ENCODE measurements at regions not wholly inside any gene's neighbourhood (a gene's known extent, or its start where the extent isn't known, plus 50 kb on each side); places are given as distances from the start of the nearest gene placed in this dataset.
A peak's percentile ranks its signal among the peaks of the same experiment; 100 is the strongest.

DNA sequence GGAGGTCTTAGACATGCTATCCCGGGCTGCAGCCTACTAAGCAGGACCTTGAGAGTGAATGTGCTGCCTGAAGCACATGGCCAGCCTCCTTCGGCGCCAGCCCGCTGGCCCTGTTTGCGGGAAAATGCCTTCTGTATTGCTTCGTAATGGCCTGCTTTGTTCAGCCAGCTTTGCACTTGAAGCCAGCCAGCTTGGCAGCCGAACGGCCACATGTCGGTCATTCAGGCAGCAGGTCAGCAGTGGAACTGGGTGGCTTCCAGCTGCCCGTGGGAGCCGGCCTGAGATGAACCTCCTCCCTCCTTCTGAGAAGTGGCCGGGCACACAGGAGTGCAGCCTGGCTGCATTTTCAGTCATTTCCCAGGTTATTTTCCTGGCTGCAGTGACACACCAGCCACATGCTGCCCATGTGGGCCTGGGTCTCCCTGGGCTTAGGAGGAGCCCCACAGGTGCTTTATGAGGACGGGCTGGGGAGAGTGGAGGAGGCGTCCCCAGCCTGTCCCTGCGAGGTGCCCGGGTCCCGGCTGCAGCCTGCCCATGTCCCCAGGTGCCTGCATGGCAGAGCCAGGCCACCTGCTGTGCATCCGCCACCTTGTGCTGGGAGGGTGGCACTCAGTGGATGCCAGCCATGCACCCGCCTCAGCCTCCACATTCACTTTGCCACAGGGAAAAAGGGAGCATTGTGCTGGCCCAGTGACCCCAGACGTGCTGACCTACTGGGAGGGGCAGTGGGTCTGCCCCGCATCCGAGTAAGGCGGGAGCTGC lies 103.5 kb downstream of the SIK1 start:
- no peaks in the 10 kb centered on the region for H3K4me1 Mint-ChIP-seq (ENCODE audit: low read depth in 2 of 2)

GRCh38 chr21:43322805-43323204 lies 104.1 kb downstream of the SIK1 start:
- Mint-ChIP-seq H3K9me3 (no peaks in the 10 kb centered on the region), H3K4me3 (no peak overlapping the region), H3K27me3 (peaks cover 19 to 24% of the 10 kb centered on the region in 2 donors), H3K4me1 (ENCODE audit: low read depth in 2 of 2) (no peaks in the 10 kb centered on the region), H3K27ac (no peak overlapping the region), H3K36me3 (ENCODE audit: insufficient read depth) (no peaks in the 10 kb centered on the region)
- no peak for DNase-seq
- no peak for ATAC-seq (replicated peaks)

More for the DNA sequence above, 103.5 kb downstream of the SIK1 start:
- Mint-ChIP-seq H3K4me3 (no peak overlapping the region), H3K27me3 (peaks cover 25 to 31% of the 10 kb centered on the region in 2 donors), H3K36me3 (ENCODE audit: insufficient read depth) (no peaks in the 10 kb centered on the region), H3K9me3 (no peaks in the 10 kb centered on the region), H3K27ac (no peak overlapping the region)
- no peak for DNase-seq
- no peak for ATAC-seq (replicated peaks)

DNA sequence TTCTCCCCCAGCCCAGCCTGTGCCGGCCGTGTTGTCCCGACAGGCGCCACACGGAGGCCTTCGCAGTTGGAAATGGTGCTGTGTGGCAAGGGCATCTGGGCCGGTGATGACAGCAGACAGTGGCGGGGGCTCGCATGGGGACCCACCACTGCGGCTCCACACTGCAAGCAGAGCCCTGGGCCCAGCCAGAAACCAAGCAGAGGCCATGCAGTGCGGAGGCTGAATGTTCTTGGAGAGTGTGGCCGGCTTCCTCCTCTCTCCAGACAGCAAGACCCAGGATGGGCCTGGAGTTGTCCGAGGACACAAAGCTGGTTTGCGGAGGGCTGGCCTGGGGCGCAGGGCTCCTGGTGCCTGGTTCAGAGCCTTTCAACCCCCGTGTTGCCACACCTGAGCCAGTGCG lies 104.6 kb downstream of the SIK1 start:
- H3K9me3 Mint-ChIP-seq = peaks cover 0 to 2% of the 10 kb centered on the region in 2 donors
- no peak overlapping the region for H3K27ac Mint-ChIP-seq

DNA sequence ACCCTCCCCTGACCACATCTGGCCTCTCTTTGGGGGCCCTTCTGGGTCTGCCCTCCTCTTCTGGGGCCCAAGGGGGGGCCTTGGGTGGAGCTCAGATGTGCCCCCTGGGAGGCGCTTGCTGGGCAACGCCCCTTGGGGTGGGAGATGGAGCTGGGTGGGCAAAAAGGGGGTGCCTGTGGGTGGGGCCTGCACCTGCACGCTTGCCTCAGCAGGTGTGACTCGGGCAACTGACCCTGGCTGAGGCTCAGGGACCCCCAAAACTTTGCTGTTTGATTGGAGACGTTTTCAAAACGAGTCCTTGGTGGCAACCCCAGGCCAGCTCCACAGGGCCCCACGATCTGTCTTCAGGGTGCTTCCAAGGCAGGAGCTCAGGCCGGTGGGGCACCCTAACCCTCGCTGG lies 105.3 kb downstream of the SIK1 start:
- DNase-seq = no peak
- H3K9me3 Mint-ChIP-seq = peaks cover 0 to 2% of the 10 kb centered on the region in 2 donors
- H3K4me3 Mint-ChIP-seq = no peak overlapping the region
- no peak for ATAC-seq (replicated peaks)
- peaks cover 24% of the 10 kb centered on the region in 2 donors for H3K27me3 Mint-ChIP-seq
- no peaks in the 10 kb centered on the region for H3K36me3 Mint-ChIP-seq (ENCODE audit: insufficient read depth)
- no peaks in the 10 kb centered on the region for H3K4me1 Mint-ChIP-seq (ENCODE audit: low read depth in 2 of 2)
- H3K27ac Mint-ChIP-seq = no peak overlapping the region

More for the DNA sequence above, 104.6 kb downstream of the SIK1 start:
- Mint-ChIP-seq H3K36me3 (ENCODE audit: insufficient read depth) (no peaks in the 10 kb centered on the region), H3K27me3 (peaks cover 24% of the 10 kb centered on the region in 2 donors), H3K4me1 (ENCODE audit: low read depth in 2 of 2) (no peaks in the 10 kb centered on the region), H3K4me3 (no peak overlapping the region)
- ATAC-seq (replicated peaks) (no peak), DNase-seq (no peak)

DNA sequence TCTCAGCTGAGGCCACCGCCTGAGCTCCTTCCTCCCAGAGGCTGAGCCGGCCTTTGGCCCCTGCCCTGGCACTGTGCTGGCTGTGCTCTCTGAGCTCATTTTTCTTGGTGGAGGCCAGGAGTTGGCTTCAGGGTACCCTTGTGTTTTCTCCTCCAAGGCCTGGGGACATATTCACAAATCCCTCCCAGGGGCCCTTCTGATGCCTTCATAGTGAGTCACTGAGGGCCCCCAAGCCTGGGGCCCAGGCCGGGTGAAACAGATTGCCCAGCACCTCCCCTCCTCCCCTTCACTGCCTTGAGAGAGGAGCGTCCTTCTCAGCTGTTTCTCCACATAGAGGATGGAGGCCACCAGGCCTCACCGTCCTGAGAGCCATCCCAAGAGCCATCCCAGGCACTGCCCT lies 105.8 kb downstream of the SIK1 start:
- ATAC-seq (replicated peaks) = no peak
- Mint-ChIP-seq H3K27ac (no peak overlapping the region), H3K36me3 (ENCODE audit: insufficient read depth) (no peaks in the 10 kb centered on the region), H3K4me3 (no peak overlapping the region), H3K4me1 (ENCODE audit: low read depth in 2 of 2) (no peaks in the 10 kb centered on the region), H3K27me3 (peaks cover 20 to 26% of the 10 kb centered on the region in 2 donors), H3K9me3 (peaks cover 0 to 2% of the 10 kb centered on the region in 2 donors)
- DNase-seq = no peak

- H3K4me3 Mint-ChIP-seq = no peak overlapping the region
- ATAC-seq (replicated peaks) (no peak), DNase-seq (no peak)
- no peaks in the 10 kb centered on the region for H3K4me1 Mint-ChIP-seq (ENCODE audit: low read depth in 2 of 2)
- H3K27me3 Mint-ChIP-seq = peaks cover 24 to 32% of the 10 kb centered on the region in 2 donors
- no peaks in the 10 kb centered on the region for H3K36me3 Mint-ChIP-seq (ENCODE audit: insufficient read depth)
- no peak overlapping the region for H3K27ac Mint-ChIP-seq
- peaks cover 0 to 2% of the 10 kb centered on the region in 2 donors for H3K9me3 Mint-ChIP-seq
Measured at GRCh38 chr21:43320526-43320925, 106.4 kb downstream of the SIK1 start.

DNA sequence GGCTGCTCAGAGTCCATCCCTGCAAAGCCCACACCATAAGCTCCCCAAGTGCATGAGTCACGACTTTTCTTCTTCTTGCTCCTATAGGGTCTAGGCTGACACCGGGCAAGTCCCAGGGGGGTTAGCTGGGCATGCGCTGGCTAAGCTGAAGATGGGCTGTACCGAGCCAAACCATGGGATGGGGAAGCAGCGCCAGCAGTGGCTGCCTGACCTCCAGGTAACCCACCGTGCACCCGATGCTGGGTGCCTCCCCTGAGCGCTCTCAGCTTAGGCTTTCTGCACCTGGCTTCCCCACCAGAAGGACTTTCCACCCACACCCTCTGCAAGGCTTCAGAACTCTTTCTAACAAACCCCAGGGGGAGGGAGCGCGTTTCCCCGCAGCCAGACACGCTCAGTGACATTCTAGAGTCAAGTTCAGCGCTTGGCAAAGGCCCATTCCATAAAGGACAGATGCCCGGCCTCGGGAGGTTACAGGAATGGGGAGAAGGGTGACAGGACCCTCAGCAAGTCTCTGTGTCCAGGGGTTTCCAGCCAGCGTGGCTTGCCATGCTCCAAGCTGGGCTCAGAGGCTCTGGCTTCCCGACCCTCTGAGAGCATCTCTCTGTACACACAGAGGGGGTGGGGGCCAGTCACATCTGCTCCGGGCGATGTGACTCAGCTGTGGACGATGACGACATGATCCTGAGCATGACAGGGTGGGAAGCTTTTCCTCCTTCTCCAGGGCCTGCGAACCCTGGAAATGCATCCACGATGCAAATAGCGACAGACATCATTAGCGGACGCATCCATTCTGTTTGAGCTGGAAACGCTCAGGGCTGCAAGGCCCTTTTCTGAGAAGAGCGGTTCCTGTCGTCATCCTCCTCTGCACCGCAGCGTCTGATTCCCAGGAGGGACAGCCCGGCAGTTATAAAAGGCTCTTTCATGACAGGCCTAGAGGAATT lies 107.8 kb downstream of the SIK1 start:
- H3K4me3 Mint-ChIP-seq = no peak overlapping the region
- H3K27me3 Mint-ChIP-seq = peaks cover 35 to 46% of the 10 kb centered on the region in 2 donors
- peaks cover 0 to 2% of the 10 kb centered on the region in 2 donors for H3K9me3 Mint-ChIP-seq
- ATAC-seq (replicated peaks) (no peak), DNase-seq (no peak)
- H3K27ac Mint-ChIP-seq = no peak overlapping the region
- peaks cover 0 to 3% of the 10 kb centered on the region in 2 donors for H3K4me1 Mint-ChIP-seq (ENCODE audit: low read depth in 2 of 2)
- no peaks in the 10 kb centered on the region for H3K36me3 Mint-ChIP-seq (ENCODE audit: insufficient read depth)

DNA sequence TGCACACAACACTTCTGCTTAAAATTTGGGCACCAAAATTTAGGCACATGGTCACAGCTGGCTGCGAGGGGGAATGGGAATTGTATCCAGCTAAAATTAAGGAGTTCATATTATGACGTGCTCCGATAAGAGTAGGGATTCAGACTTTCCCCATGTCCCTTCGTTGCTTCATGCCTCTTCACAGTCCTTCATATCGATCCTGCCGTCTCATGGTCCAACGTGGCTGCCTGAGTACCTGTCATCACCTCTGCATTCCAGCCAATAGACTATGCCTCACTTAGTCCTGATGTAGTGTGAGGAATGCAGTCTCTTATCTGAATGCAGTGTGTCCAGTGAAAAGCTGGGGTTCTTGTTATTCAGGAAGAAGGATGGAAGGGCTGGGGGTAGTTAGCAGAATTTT lies 108.6 kb downstream of the SIK1 start:
- Mint-ChIP-seq H3K27me3 (peaks cover 37 to 47% of the 10 kb centered on the region in 2 donors), H3K36me3 (ENCODE audit: insufficient read depth) (no peaks in the 10 kb centered on the region), H3K27ac (no peak overlapping the region), H3K4me3 (no peak overlapping the region), H3K4me1 (ENCODE audit: low read depth in 2 of 2) (peaks cover 0 to 3% of the 10 kb centered on the region in 2 donors), H3K9me3 (peaks cover 0 to 2% of the 10 kb centered on the region in 2 donors)
- ATAC-seq (replicated peaks) (no peak), DNase-seq (no peak)

DNA sequence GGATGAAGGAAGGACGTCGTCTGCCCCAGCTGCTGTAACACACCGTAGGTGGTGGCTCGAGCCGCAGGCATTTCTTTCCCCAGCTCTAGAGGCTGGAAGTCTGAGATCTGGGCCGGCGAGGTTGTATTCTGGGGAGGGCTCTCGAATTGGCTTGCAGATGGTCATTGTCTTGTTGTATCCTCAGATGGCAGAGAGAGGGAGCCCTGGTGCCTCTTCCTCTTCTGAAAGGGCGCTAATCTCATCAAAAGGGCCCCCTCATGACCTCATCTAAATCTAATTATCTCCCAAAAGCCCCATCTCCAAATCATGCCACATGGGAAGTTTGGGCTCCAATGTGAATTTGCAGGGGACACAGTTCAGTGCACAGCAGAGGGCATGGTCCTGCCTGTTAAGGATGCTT lies 109.0 kb downstream of the SIK1 start:
- no peak overlapping the region for H3K27ac Mint-ChIP-seq
- no peak for ATAC-seq (replicated peaks)
- H3K9me3 Mint-ChIP-seq = peaks cover 0 to 2% of the 10 kb centered on the region in 2 donors
- H3K4me3 Mint-ChIP-seq = no peak overlapping the region
- peaks cover 0 to 3% of the 10 kb centered on the region in 2 donors for H3K4me1 Mint-ChIP-seq (ENCODE audit: low read depth in 2 of 2)
- H3K36me3 Mint-ChIP-seq (ENCODE audit: insufficient read depth) = no peaks in the 10 kb centered on the region
- DNase-seq = no peak
- peaks cover 36 to 47% of the 10 kb centered on the region in 2 donors for H3K27me3 Mint-ChIP-seq

DNA sequence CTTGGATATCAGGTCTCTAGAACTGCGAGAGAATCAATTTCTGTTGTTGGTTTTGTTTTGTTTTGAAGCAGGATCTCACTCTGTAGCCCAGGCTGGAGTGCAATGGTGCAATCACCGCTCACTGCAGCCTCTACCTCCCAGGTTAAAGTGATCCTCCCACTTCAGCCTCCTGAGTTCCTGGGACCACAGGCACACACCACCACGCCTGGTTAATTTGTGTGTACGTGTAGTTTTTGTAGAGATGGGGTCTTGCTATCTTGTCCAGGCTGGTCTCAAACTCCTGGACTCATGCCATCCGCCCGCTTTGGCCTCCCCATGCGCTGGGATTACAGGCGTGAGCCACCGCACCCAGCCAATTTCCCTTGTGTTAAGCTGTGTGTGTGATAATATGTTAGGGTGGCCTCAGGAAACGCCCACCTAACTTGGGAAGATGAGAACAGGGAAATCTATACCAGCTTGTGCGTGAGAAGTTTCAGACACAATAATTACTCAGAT lies 109.6 kb downstream of the SIK1 start:
- ATAC-seq (replicated peaks) (no peak), DNase-seq (no peak)
- H3K4me3 Mint-ChIP-seq = no peak overlapping the region
- peaks cover 29 to 40% of the 10 kb centered on the region in 2 donors for H3K27me3 Mint-ChIP-seq
- H3K36me3 Mint-ChIP-seq (ENCODE audit: insufficient read depth) = no peaks in the 10 kb centered on the region
- H3K27ac Mint-ChIP-seq = no peak overlapping the region
- peaks cover 0 to 2% of the 10 kb centered on the region in 2 donors for H3K9me3 Mint-ChIP-seq
- H3K4me1 Mint-ChIP-seq (ENCODE audit: low read depth in 2 of 2) = peaks cover 0 to 3% of the 10 kb centered on the region in 2 donors

- Mint-ChIP-seq H3K36me3 (ENCODE audit: insufficient read depth) (no peaks in the 10 kb centered on the region), H3K9me3 (peaks cover 0 to 2% of the 10 kb centered on the region in 2 donors), H3K4me1 (ENCODE audit: low read depth in 2 of 2) (peaks cover 0 to 3% of the 10 kb centered on the region in 2 donors), H3K27me3 (peaks cover 25 to 35% of the 10 kb centered on the region in 2 donors), H3K27ac (no peak overlapping the region), H3K4me3 (no peak overlapping the region)
- ATAC-seq (replicated peaks) = no peak
- no peak for DNase-seq
Measured at GRCh38 chr21:43316156-43316845, 110.6 kb downstream of the SIK1 start.

- Mint-ChIP-seq H3K27ac (peak overlapping the region in 1 of 2 donors; percentile 82), H3K27me3 (peaks cover 25 to 35% of the 10 kb centered on the region in 2 donors), H3K4me1 (ENCODE audit: low read depth in 2 of 2) (peaks cover 0 to 3% of the 10 kb centered on the region in 2 donors), H3K36me3 (ENCODE audit: insufficient read depth) (no peaks in the 10 kb centered on the region), H3K9me3 (peaks cover 0 to 2% of the 10 kb centered on the region in 2 donors), H3K4me3 (no peak overlapping the region)
- peak; percentile 74 for ATAC-seq (replicated peaks)
- DNase-seq = peak in 2 of 3 experiments; percentile 11
Measured at GRCh38 chr21:43315244-43316137, 111.4 kb downstream of the SIK1 start.
